Endodermal cell (in vitro differentiated cells): ENCODE measurements at regions not wholly inside any gene's neighbourhood (a gene's known extent, or its start where the extent isn't known, plus 50 kb on each side); places are given as distances from the start of the nearest gene placed in this dataset.

Experiments used
- DNase-seq: peaks from one replicate; pipeline ENCODE4 v3.0.0-alpha.2; 2017
- H3K27ac ChIP-seq: 2 replicates; pipeline ENCODE4 v1.5.1; 2013; ENCODE audit warnings: mild to moderate bottlenecking, low read depth, low read length, moderate library complexity
- H3K27me3 ChIP-seq: 2 replicates; pipeline ENCODE4 v1.6.1; 2013; ENCODE audit warnings: mild to moderate bottlenecking, low read length, moderate library complexity; ENCODE audit not compliant: insufficient read depth, control insufficient read depth, poor library complexity, severe bottlenecking
- H3K36me3 ChIP-seq: 2 replicates; pipeline ENCODE4 v1.7.0; 2013; ENCODE audit warnings: mild to moderate bottlenecking, low read length, moderate library complexity; ENCODE audit not compliant: control insufficient read depth, insufficient read depth
- H3K4me1 ChIP-seq: one replicate; pipeline ENCODE4 v1.7.0; 2013; ENCODE audit warnings: low read length; ENCODE audit not compliant: control insufficient read depth, insufficient read depth
- H3K4me3 ChIP-seq: 2 replicates; pipeline ENCODE4 v1.5.1; 2013; ENCODE audit warnings: mild to moderate bottlenecking, low read length, moderate library complexity
- H3K9ac ChIP-seq: 2 replicates; pipeline ENCODE4 v1.6.1; 2013; ENCODE audit warnings: mild to moderate bottlenecking, low read length, moderate library complexity; ENCODE audit not compliant: poor library complexity, severe bottlenecking; ENCODE audit errors: extremely low read depth
- H3K9me3 ChIP-seq: 2 replicates; pipeline ENCODE4 v1.6.1; 2013; ENCODE audit warnings: mild to moderate bottlenecking, low read length, moderate library complexity; ENCODE audit not compliant: control insufficient read depth
- H3K27ac Mint-ChIP-seq: 2 replicates; pipeline ENCODE4 v1.8.0; 2020; ENCODE audit warnings: mixed read lengths
- H3K27me3 Mint-ChIP-seq: 2 replicates; pipeline ENCODE4 v1.8.0; 2021; ENCODE audit warnings: mild to moderate bottlenecking, mixed read lengths; ENCODE audit not compliant: insufficient read depth
- H3K36me3 Mint-ChIP-seq: 2 replicates; pipeline ENCODE4 v1.8.0; 2020; ENCODE audit warnings: low read depth, mixed read lengths
- H3K4me1 Mint-ChIP-seq: 2 replicates; pipeline ENCODE4 v1.8.0; 2020; ENCODE audit warnings: mixed read lengths
- H3K4me3 Mint-ChIP-seq: 2 replicates; pipeline ENCODE4 v1.8.0; 2020; ENCODE audit warnings: mild to moderate bottlenecking, moderate library complexity, mixed read lengths
- H3K9me3 Mint-ChIP-seq: 2 replicates; pipeline ENCODE4 v1.8.0; 2020; ENCODE audit warnings: mild to moderate bottlenecking, mixed read lengths
- CTCF ChIP-seq: fragments of 200-600 bp; sonication (generic); conservative IDR thresholded peaks from 2 replicates; pipeline ENCODE4 v1.5.0; 2021; ENCODE audit warnings: antibody characterized with exemption, mild to moderate bottlenecking
- WGBS, 2 experiments: methylation state at CpG; one replicate each; pipeline versions ENCODE4 v1.1.5 to v1.1.7; 2013; ENCODE audit warnings: missing lambda C conversion rate in 2 of 2, mixed read lengths in 1 of 2; ENCODE audit not compliant: insufficient coverage in 1 of 2, insufficient read length in 1 of 2; 5-methylcytosine and 5-hydroxymethylcytosine counted together

GRCh38 chr2:63763391-63763941, 78.2 kb upstream of the UGP2 start:
- 90% methylated on average over 4 of the region's 4 CpGs; no CpG with 5 or more reads in 1 of the 2 experiments for WGBS, 2 experiments

GRCh38 chr2:63764630-63765029, 77.1 kb upstream of the UGP2 start:
- Mint-ChIP-seq H3K27me3 (no peaks in the 10 kb centered on the region), H3K9me3 (peaks cover 15% of the 10 kb centered on the region), H3K4me3 (no peak overlapping the region), H3K4me1 (peaks cover 19% of the 10 kb centered on the region), H3K27ac (peak overlapping the region; percentile 9), H3K36me3 (no peaks in the 10 kb centered on the region)
- WGBS, 2 experiments = 30% methylated on average over 2 of the region's 2 CpGs; no CpG with 5 or more reads in 1 of the 2 experiments
- Histone ChIP-seq H3K4me3 (no peak overlapping the region), H3K9ac (no peak overlapping the region), H3K27ac (no peak overlapping the region), H3K27me3 (no peaks in the 10 kb centered on the region), H3K36me3 (no peaks in the 10 kb centered on the region), H3K9me3 (peaks cover 12% of the 10 kb centered on the region), H3K4me1 (no peaks in the 10 kb centered on the region)
- no peak for TF ChIP-seq CTCF
- no peak for DNase-seq

More at GRCh38 chr2:63763391-63763941, 78.2 kb upstream of the UGP2 start:
- H3K4me3 Mint-ChIP-seq = no peak overlapping the region
- Histone ChIP-seq H3K9me3 (peaks cover 12% of the 10 kb centered on the region), H3K4me3 (no peak overlapping the region), H3K27me3 (no peaks in the 10 kb centered on the region), H3K36me3 (no peaks in the 10 kb centered on the region), H3K27ac (no peak overlapping the region), H3K9ac (no peak overlapping the region), H3K4me1 (no peaks in the 10 kb centered on the region)
- H3K4me1 Mint-ChIP-seq = peaks cover 17% of the 10 kb centered on the region
- TF ChIP-seq CTCF = no peak
- no peaks in the 10 kb centered on the region for H3K27me3 Mint-ChIP-seq
- no peak for DNase-seq
- H3K9me3 Mint-ChIP-seq = peaks cover 15% of the 10 kb centered on the region
- no peaks in the 10 kb centered on the region for H3K36me3 Mint-ChIP-seq
- no peak overlapping the region for H3K27ac Mint-ChIP-seq

GRCh38 chr2:63765117-63765516, 76.6 kb upstream of the UGP2 start:
- DNase-seq = peak; percentile 48
- no peak overlapping the region for H3K4me3 Mint-ChIP-seq
- no peaks in the 10 kb centered on the region for H3K36me3 ChIP-seq
- no peaks in the 10 kb centered on the region for H3K27me3 Mint-ChIP-seq
- no peak overlapping the region for H3K9ac ChIP-seq
- H3K4me3 ChIP-seq = no peak overlapping the region
- H3K36me3 Mint-ChIP-seq = no peaks in the 10 kb centered on the region
- H3K4me1 ChIP-seq = no peaks in the 10 kb centered on the region
- H3K27ac Mint-ChIP-seq = peak overlapping the region; percentile 9
- 67% methylated on average over 1 to 2 of the region's 2 CpGs for WGBS, 2 experiments
- H3K4me1 Mint-ChIP-seq = peaks cover 19% of the 10 kb centered on the region
- H3K27ac ChIP-seq = no peak overlapping the region
- H3K9me3 ChIP-seq = peaks cover 12% of the 10 kb centered on the region
- H3K9me3 Mint-ChIP-seq = peaks cover 15% of the 10 kb centered on the region
- no peak for TF ChIP-seq CTCF
- H3K27me3 ChIP-seq = no peaks in the 10 kb centered on the region
